NB4 (cell line): ENCODE measurements at regions not wholly inside any gene's neighbourhood (a gene's known extent, or its start where the extent isn't known, plus 50 kb on each side); places are given as distances from the start of the nearest gene placed in this dataset.

Source experiments
- DNase-seq: peaks from one replicate; pipeline ENCODE4 v3.0.0; 2010; ENCODE audit warnings: low read depth
- H3K4me3 ChIP-seq: one replicate; pipeline ENCODE4 v1.5.1; 2011; ENCODE audit warnings: mild to moderate bottlenecking, low read depth, low read length, moderate library complexity
- CTCF ChIP-seq: IDR thresholded peaks from one replicate; pipeline ENCODE4 v1.5.1; 2012; ENCODE audit warnings: low read depth, low read length
- MAX ChIP-seq: IDR thresholded peaks from 2 replicates; pipeline ENCODE4 v1.6.1; 2011; ENCODE audit warnings: low read depth, low read length
- MYC ChIP-seq: IDR thresholded peaks from 2 replicates; pipeline ENCODE4 v1.6.1; 2011; ENCODE audit warnings: low read depth, low read length
- POLR2A ChIP-seq: IDR thresholded peaks from 2 replicates; pipeline ENCODE4 v1.6.1; 2011; ENCODE audit warnings: mild to moderate bottlenecking; ENCODE audit not compliant: insufficient read length; ENCODE audit errors: extremely low read depth

- no peak for TF ChIP-seq CTCF
- no peak for TF ChIP-seq MAX
- no peak for TF ChIP-seq POLR2A
- TF ChIP-seq MYC = no peak
- H3K4me3 ChIP-seq = no peak overlapping the region
- DNase-seq = no peak
These were observed 298.0 kb downstream of the OLFM3 start for GRCh38 chr1:101698681-101699080.

GRCh38 chr1:101704895-101705294 is 291.8 kb downstream of the OLFM3 start:
- DNase-seq = no peak
- H3K4me3 ChIP-seq = no peak overlapping the region
- TF ChIP-seq POLR2A = no peak
- TF ChIP-seq CTCF = no peak
- TF ChIP-seq MYC = no peak

GRCh38 chr1:101706366-101706765 is 290.4 kb downstream of the OLFM3 start:
- H3K4me3 ChIP-seq = no peak overlapping the region
- no peak for TF ChIP-seq POLR2A
- TF ChIP-seq CTCF = no peak
- TF ChIP-seq MYC = no peak
- no peak for TF ChIP-seq MAX

GRCh38 chr1:101709721-101710120 is 287.0 kb downstream of the OLFM3 start:
- H3K4me3 ChIP-seq = no peak overlapping the region
- TF ChIP-seq MAX (no peak), MYC (no peak), POLR2A (no peak), CTCF (no peak)
- no peak for DNase-seq

More at GRCh38 chr1:101706366-101706765, 290.4 kb downstream of the OLFM3 start:
- no peak for DNase-seq

- TF ChIP-seq CTCF (no peak), MYC (no peak), MAX (no peak), POLR2A (no peak)
- H3K4me3 ChIP-seq = no peak overlapping the region
- no peak for DNase-seq
These were observed 283.0 kb downstream of the OLFM3 start for GRCh38 chr1:101713760-101714159.

- DNase-seq = no peak
- no peak overlapping the region for H3K4me3 ChIP-seq
- TF ChIP-seq MAX = no peak
- no peak for TF ChIP-seq POLR2A
- TF ChIP-seq CTCF = no peak
- no peak for TF ChIP-seq MYC
These were observed 273.3 kb downstream of the OLFM3 start for GRCh38 chr1:101723415-101723814.
